Amniotic stem cell (primary cell): ENCODE measurements at regions not wholly inside any gene's neighbourhood (a gene's known extent, or its start where the extent isn't known, plus 50 kb on each side); places are given as distances from the start of the nearest gene placed in this dataset.
"Not testable (repeated sequence)": the region's sequence is repeated elsewhere in the genome, so short reads cannot be mapped to it uniquely, and the experiment has no call there.

Experiments used
- DNase-seq: peaks from one replicate; lab custom pipeline; 2025; lab: John Stamatoyannopoulos, UW

DNA sequence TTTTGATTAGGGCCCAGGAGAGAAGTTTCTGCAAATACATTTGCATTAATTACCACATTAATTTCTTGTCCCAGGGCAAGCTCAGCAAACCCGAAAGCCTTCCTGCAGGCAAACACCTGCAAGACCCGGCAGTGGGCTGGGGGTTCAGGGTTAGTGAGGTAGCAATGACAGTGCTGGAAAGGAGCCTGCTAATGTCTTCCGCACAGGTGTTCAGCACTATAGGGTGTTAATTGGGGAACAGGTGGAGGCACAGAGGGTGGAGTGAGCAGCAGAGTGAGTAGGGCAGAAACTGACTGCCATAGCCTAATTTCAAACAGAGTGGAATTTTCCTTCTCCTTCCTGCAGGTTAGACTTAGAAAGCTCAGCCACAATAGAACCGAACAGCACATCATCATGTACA lies 50.9 kb upstream of the UBASH3B start:
- no peak for DNase-seq

DNA sequence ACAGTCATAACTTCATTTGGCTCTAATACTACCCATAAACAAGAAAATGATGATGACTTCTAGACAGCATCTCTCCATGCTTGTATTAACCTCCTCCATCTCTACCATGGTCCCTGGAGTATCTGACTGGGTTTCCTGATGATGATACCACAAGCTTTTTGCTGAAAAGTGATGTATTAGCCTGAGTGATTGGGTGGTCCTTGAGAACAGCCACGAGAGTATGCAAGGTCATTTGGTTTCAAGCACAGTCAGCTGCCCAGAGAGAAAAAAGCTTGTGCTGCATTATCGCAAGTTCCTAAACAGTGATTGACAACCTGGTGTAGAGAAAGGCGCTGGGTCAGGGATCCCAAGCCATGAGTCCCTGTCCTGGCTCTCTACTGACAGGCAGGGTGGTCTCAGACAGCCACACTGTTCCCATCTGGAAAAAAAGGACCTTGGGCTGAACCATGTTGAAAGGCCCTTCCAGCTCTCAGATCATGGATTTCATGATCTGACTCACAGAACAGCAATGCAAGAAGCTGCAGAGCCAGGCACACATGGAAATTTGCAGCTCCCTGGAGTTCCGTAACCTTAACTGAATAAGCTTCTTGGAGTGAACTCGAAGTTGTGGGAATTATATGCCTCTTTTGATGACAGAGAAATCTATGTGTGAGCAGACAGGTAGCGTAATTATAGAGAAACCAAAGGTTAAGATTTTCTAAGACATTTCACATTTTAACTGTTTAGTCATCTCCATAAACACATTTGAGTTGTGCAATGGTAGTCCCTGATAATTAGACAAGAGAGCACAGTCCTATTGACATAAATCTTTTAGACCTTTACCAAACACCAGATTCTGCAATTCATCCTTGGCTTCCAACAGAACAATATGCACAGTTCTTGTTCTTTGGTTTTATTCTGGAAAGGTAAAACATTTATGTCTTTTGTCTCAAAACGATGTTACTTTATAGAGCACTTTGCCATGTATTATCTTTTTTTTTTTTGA lies 54.1 kb upstream of the UBASH3B start:
- DNase-seq: peak; percentile 10

DNA sequence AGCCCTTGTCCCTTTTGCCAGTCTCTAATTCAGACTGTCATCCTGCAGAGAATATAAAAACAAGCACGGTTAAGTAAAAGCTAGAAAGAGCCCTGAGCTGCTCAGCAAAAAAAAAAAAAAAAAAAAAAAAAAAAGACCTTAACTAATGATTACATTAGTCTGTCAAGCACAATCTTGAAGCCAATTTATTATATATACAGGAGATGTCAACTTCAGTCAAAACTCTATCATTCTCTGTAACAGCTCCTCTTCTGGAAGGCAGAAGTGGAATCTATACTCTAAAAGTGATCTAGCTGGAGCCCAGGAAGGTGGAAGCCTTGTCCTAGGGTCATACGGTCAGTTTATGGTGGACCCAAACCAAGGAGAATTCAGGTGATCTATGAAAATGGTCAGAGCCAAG lies 55.2 kb upstream of the UBASH3B start:
- DNase-seq: no peak

DNA sequence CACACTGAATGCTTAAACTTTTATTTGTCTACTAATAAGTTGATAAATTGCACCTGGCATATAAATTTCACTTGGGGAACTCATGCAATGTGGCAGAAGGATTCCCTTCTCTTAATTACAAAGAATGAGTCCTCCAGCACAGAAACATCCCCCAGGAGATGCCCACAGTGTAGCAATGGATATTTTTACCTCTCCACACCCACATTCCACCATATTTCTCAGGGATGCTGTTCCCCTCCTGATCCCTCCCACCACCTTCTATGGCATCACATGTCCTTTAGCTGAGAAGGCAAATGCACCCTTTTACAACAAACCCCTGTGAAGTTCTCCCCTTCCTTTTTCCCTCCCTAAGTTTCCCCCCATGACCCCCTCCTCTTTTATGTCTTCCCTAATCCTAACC lies 56.1 kb upstream of the UBASH3B start:
- DNase-seq: no peak

DNA sequence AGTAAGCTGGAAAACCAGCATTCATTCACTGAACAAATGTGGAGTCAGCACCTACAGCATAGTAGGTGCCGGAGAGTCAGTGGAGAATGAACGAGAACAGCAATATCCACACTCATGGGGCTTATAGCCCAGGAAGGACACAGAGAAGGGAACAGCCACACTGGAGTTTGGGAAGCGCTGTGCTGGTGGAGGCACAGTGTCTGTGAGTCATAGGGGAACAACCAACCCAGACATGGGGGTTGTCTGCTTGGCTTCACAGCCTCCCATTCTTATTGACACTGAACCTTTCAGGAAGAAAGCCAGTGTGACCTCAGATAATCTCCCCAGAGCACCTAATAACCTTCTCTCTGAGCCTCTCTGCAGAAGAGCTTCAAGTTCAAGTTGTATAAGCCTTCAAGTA lies 56.6 kb upstream of the UBASH3B start:
- no peak for DNase-seq

DNA sequence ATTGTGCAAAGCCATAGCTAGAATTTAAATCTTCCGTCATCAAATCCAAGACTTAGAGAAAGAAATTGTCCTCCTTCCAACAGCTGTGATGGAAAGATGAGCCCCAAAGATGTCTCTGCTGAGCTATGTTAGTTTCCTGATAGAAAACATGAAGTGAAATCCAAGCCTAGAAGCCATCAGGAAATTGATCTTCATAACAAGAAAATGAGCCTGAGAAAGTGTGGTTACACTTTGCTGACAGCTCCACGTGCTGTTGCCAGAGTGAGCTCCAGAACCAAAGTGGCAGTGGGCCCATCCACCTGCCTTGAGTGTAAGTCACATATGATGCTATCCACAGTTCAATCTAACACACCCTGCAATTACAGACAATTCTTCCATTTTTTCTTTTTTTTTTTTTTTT lies 58.0 kb upstream of the UBASH3B start:
- DNase-seq: no peak

DNA sequence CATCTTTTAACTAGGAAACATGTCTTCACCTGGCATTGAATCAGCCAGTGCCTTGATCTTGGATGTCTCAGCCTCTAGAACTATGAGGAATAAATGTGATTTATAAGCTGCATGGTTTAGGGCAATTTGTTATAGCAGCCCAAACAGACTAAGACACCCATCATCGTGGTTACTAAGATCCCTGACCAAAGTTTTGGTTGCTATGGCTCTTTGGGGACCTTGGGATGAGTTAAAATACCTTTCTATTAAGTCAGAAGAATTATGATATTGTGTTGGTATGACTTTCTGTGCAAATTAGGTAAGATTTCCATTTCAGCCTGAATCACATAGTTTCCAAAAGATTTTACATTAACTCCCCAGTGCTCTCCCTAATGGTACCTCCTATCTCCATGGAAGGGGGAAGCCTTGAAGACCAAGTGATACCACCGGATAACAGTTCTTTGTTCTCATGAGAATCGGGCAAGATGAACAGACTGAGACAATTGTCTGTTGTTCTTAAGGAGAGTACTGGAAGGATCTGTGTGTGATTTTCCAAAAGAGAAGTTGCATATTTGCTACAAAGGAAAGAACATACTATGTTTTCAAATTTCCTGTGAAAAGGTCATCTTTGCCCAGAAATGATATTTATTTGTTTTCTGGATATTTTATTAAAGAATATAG lies 60.4 kb upstream of the UBASH3B start:
- DNase-seq: no peak

DNA sequence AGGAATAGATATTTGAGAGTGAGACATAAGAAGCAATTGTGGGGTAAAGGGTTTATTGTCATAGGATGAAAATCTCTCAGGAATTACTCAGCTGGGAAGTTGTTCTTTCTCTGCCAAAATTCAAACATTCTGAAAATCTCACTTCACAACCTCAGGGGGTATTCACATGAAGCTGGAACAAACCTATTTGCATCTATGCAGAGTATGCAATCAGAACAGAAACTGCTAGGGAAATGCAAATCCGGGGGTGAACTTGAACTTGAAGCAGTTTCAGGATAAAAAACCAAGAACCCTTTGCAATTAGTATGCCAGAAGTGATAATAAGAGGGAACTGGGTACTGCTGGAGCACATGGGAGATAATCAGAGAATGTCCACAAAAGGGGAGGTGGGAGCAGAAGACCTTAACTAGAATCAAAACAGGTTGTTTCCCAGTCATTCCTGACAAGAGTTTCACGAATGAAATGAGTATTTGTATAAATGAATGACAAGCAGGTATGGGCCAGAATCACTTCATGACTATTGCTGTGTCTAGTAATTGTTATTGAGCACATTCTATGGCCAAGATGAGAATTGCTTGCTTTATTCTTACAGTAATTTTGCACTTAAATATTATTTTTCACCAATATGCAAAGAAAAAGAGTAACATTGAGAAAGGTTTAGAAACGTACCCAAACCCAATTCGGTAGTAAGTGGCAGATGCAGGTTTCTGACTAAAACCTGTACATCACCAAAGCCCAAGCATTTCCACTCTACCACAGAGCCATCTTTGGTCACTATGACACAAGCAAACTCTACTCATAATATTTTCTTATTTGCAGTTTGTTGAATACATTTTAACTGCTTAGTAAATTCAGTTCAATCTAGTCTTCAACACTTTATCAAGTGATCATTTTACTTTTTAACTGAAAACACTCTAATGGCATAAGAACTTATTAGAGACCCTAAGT lies 61.8 kb upstream of the UBASH3B start:
- no peak for DNase-seq

DNA sequence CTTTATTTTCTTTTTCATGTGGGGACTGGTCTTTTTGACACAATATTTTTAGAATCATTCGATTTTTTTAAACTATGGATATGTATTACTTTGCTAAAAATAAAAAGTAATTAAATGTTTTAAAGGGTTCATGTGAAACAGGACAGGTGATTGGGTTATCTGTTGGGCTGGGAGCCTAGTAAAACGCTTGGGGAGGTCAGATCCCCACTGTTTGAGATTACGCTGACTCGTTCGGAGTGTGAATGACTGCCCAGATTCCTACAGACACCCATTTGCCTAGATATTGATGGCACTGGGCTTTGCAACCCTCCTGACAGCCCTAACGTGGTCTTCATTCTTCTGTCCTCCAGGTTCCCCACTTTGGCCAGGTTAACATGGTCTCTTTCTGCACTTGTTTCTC lies 62.9 kb upstream of the UBASH3B start:
- DNase-seq: no peak

DNA sequence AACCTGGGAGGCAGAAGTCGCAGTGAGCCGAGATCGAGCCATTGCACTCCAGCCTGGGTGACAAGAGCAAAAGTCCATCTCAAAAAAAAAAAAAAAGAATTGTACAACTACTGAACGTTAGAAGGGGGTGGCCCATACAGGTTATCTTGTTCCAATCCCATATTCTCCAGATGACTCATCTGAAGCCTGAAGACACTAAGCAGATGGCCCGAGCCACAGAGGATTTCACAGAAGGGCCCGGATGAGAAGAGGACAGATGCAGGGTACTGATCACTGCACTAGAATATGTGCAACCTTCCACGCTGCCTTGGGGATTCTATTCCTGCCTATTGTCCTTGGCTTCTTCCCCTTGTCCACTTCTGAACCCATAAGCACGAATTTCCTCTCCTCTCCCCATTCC lies 70.9 kb upstream of the UBASH3B start:
- no peak for DNase-seq

DNA sequence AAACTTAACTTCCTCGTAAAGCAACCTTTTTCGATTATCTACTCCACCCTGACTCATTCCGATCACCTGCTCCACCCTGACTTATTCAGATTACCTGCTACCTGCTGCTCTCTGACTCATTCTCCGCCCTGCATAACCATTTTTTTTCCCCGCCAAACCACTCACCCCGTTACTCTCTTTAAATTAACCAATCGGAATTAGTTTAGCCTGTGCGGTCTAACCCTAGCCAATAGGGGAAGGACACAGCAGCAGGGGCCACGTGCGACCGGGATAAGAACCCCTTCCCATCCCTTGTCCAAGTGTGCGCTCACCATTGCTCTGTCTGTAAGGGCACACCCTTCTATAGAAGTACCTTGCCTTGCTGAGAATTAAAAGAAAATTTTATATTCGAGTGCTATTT lies 75.5 kb upstream of the UBASH3B start:
- not testable (repeated sequence) for DNase-seq

DNA sequence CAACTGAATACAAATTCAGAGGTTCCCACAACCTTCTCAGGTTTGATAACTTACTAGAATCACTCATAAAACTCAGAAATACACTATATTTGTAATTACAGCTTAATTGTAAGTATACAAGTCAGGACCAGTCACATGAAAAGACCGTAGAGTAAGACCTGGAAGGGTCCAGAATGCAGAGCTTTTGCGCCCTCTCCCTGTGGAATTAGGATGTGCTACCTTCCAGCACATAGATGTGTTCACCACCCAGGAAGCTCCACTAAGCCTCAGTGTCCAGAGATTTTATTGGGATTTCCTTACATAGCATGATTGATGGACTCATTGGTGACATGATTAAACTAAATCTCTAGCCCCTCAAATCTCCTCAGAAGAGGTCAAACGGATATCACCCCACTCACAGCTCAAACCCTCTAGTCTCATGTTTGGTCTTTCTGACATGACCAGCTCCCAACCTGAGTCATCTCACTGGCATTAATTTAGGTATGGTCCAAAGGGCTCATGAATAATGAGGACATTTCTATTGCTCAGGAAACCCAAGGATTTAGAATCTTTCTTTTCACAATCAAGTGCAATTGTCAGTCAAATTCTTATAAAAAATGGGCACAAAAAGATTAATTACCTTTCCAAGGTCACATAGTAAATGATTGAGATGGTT lies 77.2 kb upstream of the UBASH3B start:
- DNase-seq: no peak

DNA sequence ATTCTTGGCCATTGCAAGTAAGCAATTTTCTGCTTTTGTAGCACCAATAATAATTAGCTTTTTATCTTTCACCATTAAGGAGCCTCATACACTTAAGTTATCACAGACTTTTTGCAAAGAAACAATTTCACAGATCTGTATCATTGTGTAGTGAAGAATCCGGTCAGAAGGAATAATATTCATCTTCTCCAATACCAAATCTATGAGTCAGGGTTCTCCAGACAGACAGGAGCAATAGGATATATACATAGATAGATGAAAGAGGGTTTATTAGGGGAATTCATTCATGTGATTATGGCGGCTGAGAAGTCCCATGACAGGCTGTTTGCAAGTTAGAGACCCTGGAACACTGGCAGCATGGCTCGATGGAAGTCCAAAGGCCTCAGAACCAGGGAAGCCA lies 82.9 kb upstream of the UBASH3B start:
- DNase-seq: no peak

DNA sequence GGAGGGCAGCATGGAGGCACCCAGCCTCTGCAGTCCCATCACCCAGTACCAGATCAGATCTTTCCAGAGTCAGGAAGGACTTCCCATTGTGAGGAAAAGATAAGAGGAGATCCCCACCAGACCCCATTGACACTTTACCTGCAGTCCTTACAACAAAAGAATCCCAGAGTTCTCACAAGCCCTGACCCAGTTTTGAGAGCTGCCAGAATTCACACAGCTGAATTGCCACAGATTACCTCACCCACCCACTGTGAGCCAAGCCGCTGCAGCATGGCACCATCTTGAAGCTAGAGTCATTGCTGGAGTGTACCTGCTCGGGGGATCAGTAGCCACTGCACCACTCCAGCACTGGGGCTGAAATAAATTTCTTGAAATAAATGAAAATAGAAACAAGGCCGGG lies 91.8 kb upstream of the UBASH3B start:
- no peak for DNase-seq

DNA sequence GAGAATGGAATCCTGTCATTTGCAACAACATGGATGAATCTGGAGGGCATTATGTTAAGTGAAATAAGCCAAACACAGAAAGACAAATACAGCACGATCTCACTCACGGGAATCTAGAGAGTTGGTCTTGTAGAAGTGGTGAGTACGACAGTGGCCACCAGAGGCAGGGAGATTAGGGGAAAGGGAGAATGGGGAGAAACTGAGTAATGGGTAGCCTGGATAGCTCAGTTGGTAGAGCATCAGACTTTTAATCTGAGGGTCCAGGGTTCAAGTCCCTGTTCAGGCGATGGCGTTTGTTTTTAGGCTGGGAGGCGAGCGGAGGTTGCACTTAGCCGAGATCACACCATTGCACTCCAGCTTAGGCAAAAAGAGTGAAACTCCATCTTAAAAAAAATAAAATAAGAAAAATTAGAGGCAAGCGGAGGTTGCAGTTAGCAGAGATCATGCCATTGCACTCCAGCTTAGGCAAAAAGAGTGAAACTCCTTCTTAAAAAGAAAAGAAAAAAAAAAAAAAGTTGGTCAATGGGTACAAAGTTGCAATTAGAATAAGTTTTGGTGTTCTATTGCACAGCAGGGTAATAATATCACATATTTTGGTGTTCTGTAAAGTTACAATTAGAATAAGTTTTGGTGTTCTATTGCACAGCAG lies 95.7 kb upstream of the UBASH3B start:
- no peak for DNase-seq

DNA sequence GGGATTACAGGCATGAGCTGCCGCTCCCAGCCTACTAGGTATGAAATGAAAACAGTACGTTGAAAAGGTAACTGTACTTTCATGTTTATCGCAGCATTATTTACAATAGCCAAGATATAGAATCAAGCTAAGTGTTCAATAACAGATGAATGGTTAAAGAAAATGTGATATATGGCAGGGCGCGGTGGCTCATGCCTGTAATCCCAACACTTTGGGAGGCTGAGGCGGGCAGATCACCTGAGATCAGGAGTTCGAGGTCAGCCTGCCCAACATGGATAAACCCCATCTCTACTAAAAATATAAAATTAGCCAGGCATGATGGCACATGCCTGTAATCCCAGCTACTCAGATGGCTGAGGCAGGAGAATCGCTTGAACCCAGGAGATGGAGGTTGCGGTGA lies 96.3 kb upstream of the UBASH3B start:
- DNase-seq: not testable (repeated sequence)

DNA sequence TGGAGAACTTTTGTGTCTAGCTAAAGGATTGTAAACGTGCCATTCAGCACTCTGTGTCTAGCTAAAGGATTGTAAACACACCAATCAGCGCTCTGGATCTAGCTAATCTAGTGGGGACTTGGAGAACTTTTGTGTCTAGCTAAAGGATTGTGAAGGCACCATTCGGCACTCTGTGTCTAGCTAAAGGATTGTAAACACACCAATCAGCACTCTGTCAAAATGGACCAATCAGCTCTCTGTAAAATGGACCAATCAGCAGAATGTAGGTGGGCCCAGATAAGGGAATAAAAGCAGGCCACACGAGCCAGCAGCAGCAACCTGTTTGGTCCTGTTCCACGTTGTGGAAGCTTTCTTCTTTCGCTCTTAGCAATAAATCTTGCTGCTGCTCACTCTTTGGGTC lies 98.4 kb upstream of the UBASH3B start:
- DNase-seq: not testable (repeated sequence)

DNA sequence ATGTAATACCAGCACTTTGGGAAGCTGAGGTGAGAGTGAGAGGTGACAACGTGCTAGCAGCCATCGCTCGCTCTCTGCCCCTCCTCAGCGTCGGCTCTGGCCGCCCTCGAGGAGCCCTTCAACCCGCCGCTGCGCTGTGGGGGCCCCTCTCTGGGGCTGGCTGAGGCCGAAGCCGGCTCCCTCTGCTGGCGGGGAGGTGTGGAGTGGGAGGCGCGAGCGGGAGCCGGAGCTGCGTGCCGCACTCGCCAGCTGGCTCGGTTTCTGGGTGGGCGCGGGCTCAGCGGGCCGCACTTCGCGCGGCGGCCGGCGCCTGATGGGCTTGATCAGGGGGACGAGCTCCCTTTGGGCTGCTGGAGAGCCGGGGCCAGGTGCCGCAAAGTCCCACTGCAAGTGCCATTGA lies 98.9 kb upstream of the UBASH3B start:
- no peak for DNase-seq

DNA sequence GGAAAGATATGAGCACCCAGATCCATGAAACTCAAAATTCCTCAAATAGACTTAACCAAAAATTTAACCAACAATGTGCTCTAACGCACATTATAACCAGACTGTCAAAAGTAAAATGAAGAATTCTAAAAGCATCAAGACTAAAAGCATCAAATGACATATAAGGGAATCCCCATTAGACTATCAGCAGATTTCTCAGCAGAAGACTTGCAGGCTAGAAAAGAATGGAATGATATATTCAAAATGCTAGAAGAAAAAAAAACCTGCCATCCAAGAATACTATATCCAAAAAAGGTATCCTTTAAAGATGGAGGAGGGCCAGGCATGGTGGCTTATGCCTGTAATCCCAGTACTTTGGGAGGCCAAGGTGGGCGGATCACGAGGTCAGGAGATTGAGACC lies 117.5 kb upstream of the UBASH3B start:
- DNase-seq: no peak

DNA sequence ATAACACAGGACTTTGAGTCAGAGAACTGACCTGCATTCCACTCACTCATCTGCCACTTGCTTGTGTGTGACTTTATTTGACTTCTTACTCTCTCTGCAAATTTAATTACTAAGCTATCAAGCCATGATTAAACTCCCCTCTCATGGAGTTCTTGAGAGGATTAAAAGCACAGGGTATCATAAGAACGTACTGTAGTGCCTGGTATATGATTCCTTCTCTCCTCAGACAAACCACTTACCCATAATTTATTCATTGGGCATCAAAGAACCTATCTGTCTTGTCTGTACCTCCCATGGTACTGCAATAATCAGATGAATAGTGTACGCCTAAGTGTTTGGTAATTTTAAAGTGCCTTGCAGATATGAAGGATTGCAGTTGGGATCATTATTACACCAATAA lies 130.6 kb upstream of the UBASH3B start:
- no peak for DNase-seq
